ENCODE measurements at regions not wholly inside any gene's neighbourhood (a gene's known extent, or its start where the extent isn't known, plus 50 kb on each side); places are given as distances from the start of the nearest gene placed in this dataset.

GRCh38 chr4:133059117-133059516, 90.0 kb upstream of the PCDH10 start:
- no peak for TF ChIP-seq CTCF (IDR thresholded peaks at IDR 0.05; ENCODE audit: low read length, missing control alignments)
- no peak overlapping the region for H3K4me3 ChIP-seq (replicated peaks; ENCODE audit: low read depth, low read length)
- DNase-seq (ENCODE audit: low read depth), result no peak

- peak; percentile 31 for DNase-seq (ENCODE audit: low read depth)
- TF ChIP-seq CTCF (IDR thresholded peaks at IDR 0.05; ENCODE audit: low read length, missing control alignments), result no peak
- H3K4me3 ChIP-seq (replicated peaks; ENCODE audit: low read depth, low read length), result no peak overlapping the region
These were observed 86.2 kb upstream of the PCDH10 start for GRCh38 chr4:133062851-133063250.

GRCh38 chr4:133068083-133068482, 81.0 kb upstream of the PCDH10 start:
- no peak overlapping the region for H3K4me3 ChIP-seq (replicated peaks; ENCODE audit: low read depth, low read length)
- no peak for TF ChIP-seq CTCF (IDR thresholded peaks at IDR 0.05; ENCODE audit: low read length, missing control alignments)
- DNase-seq (ENCODE audit: low read depth), result no peak

- peak; percentile 2 for TF ChIP-seq CTCF (IDR thresholded peaks at IDR 0.05; ENCODE audit: low read length, missing control alignments)
- no peak overlapping the region for H3K4me3 ChIP-seq (replicated peaks; ENCODE audit: low read depth, low read length)
- peak; percentile 20 for DNase-seq (ENCODE audit: low read depth)
These were observed 67.8 kb upstream of the PCDH10 start for GRCh38 chr4:133081246-133081645.

- no peak overlapping the region for H3K4me3 ChIP-seq (replicated peaks; ENCODE audit: low read depth, low read length)
- DNase-seq (ENCODE audit: low read depth), result no peak
- TF ChIP-seq CTCF (IDR thresholded peaks at IDR 0.05; ENCODE audit: low read length, missing control alignments), result no peak
These were observed 64.7 kb upstream of the PCDH10 start for GRCh38 chr4:133084421-133084820.

GRCh38 chr4:133095591-133095990, 53.5 kb upstream of the PCDH10 start:
- DNase-seq (ENCODE audit: low read depth), result no peak
- no peak overlapping the region for H3K4me3 ChIP-seq (replicated peaks; ENCODE audit: low read depth, low read length)
- TF ChIP-seq CTCF (IDR thresholded peaks at IDR 0.05; ENCODE audit: low read length, missing control alignments), result no peak

- no peak for TF ChIP-seq CTCF (IDR thresholded peaks at IDR 0.05; ENCODE audit: low read length, missing control alignments)
- H3K4me3 ChIP-seq (replicated peaks; ENCODE audit: low read depth, low read length), result no peak overlapping the region
- no peak for DNase-seq (ENCODE audit: low read depth)
These were observed 52.1 kb upstream of the PCDH10 start for GRCh38 chr4:133096972-133097371.
